CD4-positive, CD25-positive, alpha-beta regulatory T cell (primary cell): ENCODE measurements at regions not wholly inside any gene's neighbourhood (a gene's known extent, or its start where the extent isn't known, plus 50 kb on each side); places are given as distances from the start of the nearest gene placed in this dataset.

Experiments used
- ATAC-seq, 2 donors: fragments of 150-1000 bp; cut with Tn5 transposase; one replicate each; pipeline ENCODE4 v1.10.0; 2021; ENCODE audit warnings: low read depth in 2 of 2, moderate number of reproducible peaks in 2 of 2, moderate library complexity in 1 of 2
- DNase-seq, 3 donors: peaks; one replicate each; pipeline versions ENCODE4 v3.0.0 to v3.0.0-alpha.2; 2012 to 2022; ENCODE audit warnings: mixed read lengths in 1 of 3
- H3K27ac ChIP-seq: one replicate; pipeline ENCODE4 v1.7.0; 2013; ENCODE audit warnings: mild to moderate bottlenecking, low read length; ENCODE audit not compliant: insufficient read depth, poor library complexity, severe bottlenecking
- H3K27me3 ChIP-seq: one replicate; pipeline ENCODE4 v1.7.0; 2013; ENCODE audit warnings: low read length; ENCODE audit not compliant: control insufficient read depth, insufficient read depth
- H3K36me3 ChIP-seq: one replicate; pipeline ENCODE4 v1.7.0; 2013; ENCODE audit warnings: mild to moderate bottlenecking, low read length, moderate library complexity; ENCODE audit not compliant: control insufficient read depth, insufficient read depth
- H3K4me1 ChIP-seq: 2 replicates; pipeline ENCODE4 v1.7.0; 2013; ENCODE audit warnings: mild to moderate bottlenecking, low read length; ENCODE audit not compliant: insufficient read depth, control insufficient read depth, poor library complexity, severe bottlenecking
- H3K4me3 ChIP-seq: one replicate; pipeline ENCODE4 v1.7.0; 2013; ENCODE audit warnings: low read depth, mild to moderate bottlenecking, low read length, moderate library complexity
- H3K9me3 ChIP-seq, 2 experiments: 1 replicate in 1 of 2; 2 replicates in 1 of 2; pipeline ENCODE4 v1.7.0; 2013; ENCODE audit warnings: low read length in 2 of 2, mild to moderate bottlenecking in 1 of 2, moderate library complexity in 1 of 2; ENCODE audit not compliant: control insufficient read depth in 2 of 2
- H3K27ac Mint-ChIP-seq, 3 donors: one replicate each; pipeline ENCODE4 v1.8.0; 2020 to 2022; ENCODE audit warnings: mild to moderate bottlenecking in 3 of 3, mixed read lengths in 3 of 3, moderate library complexity in 2 of 3
- H3K27me3 Mint-ChIP-seq: one replicate; pipeline ENCODE4 v1.8.0; 2022; ENCODE audit warnings: mild to moderate bottlenecking, mixed read lengths
- H3K36me3 Mint-ChIP-seq: one replicate; pipeline ENCODE4 v1.8.0; 2020; ENCODE audit warnings: mixed read lengths
- H3K4me1 Mint-ChIP-seq, 4 donors: one replicate each; pipeline ENCODE4 v1.8.0; 2020 to 2022; ENCODE audit warnings: mixed read lengths in 4 of 4, mild to moderate bottlenecking in 1 of 4
- H3K4me3 Mint-ChIP-seq, 4 donors: one replicate each; pipeline ENCODE4 v1.8.0; 2020 to 2022; ENCODE audit warnings: mild to moderate bottlenecking in 4 of 4, mixed read lengths in 4 of 4, moderate library complexity in 3 of 4
- H3K9me3 Mint-ChIP-seq, 7 donors: one replicate each; pipeline ENCODE4 v1.8.0; 2020 to 2022; ENCODE audit warnings: mixed read lengths in 7 of 7, mild to moderate bottlenecking in 3 of 7, moderate library complexity in 2 of 7

GRCh38 chr4:159828687-159829086 is 725.8 kb downstream of the RAPGEF2 start:
- Mint-ChIP-seq H3K27me3 (no peaks in the 10 kb centered on the region), H3K36me3 (no peaks in the 10 kb centered on the region)

GRCh38 chr4:159829184-159829583 is 726.3 kb downstream of the RAPGEF2 start:
- no peak overlapping the region for H3K4me3 ChIP-seq
- H3K9me3 ChIP-seq = peaks cover 1 to 4% of the 10 kb centered on the region in 2 experiments
- H3K36me3 ChIP-seq = no peaks in the 10 kb centered on the region
- H3K4me3 Mint-ChIP-seq = no peak overlapping the region
- no peaks in the 10 kb centered on the region for H3K27me3 Mint-ChIP-seq
- no peaks in the 10 kb centered on the region for H3K27me3 ChIP-seq
- no peak overlapping the region for H3K27ac Mint-ChIP-seq
- no peaks in the 10 kb centered on the region for H3K4me1 ChIP-seq
- DNase-seq (no peak), ATAC-seq (no peak)
- no peaks in the 10 kb centered on the region for H3K36me3 Mint-ChIP-seq
- peaks cover 3 to 19% (median 6%) of the 10 kb centered on the region in 7 donors for H3K9me3 Mint-ChIP-seq
- H3K27ac ChIP-seq = no peak overlapping the region
- no peaks in the 10 kb centered on the region for H3K4me1 Mint-ChIP-seq

More at GRCh38 chr4:159828687-159829086, 725.8 kb downstream of the RAPGEF2 start:
- no peaks in the 10 kb centered on the region for H3K27me3 ChIP-seq
- H3K4me3 Mint-ChIP-seq = no peak overlapping the region
- H3K4me1 Mint-ChIP-seq = no peaks in the 10 kb centered on the region
- no peak overlapping the region for H3K27ac ChIP-seq
- H3K27ac Mint-ChIP-seq = no peak overlapping the region
- peaks cover 3 to 19% (median 4%) of the 10 kb centered on the region in 7 donors for H3K9me3 Mint-ChIP-seq
- no peaks in the 10 kb centered on the region for H3K4me1 ChIP-seq
- H3K4me3 ChIP-seq = no peak overlapping the region
- H3K9me3 ChIP-seq = peaks cover 1 to 4% of the 10 kb centered on the region in 2 experiments
- DNase-seq (no peak), ATAC-seq (no peak)
- H3K36me3 ChIP-seq = no peaks in the 10 kb centered on the region

- no peak overlapping the region for H3K27ac Mint-ChIP-seq
- H3K4me3 Mint-ChIP-seq = no peak overlapping the region
- no peaks in the 10 kb centered on the region for H3K4me1 Mint-ChIP-seq
- no peak for ATAC-seq
- Histone ChIP-seq H3K4me1 (no peaks in the 10 kb centered on the region), H3K27me3 (no peaks in the 10 kb centered on the region), H3K9me3 (peaks cover 0 to 1% of the 10 kb centered on the region in 2 experiments), H3K4me3 (no peak overlapping the region), H3K36me3 (no peaks in the 10 kb centered on the region), H3K27ac (no peak overlapping the region)
- peaks cover 3 to 9% (median 6%) of the 10 kb centered on the region in 7 donors for H3K9me3 Mint-ChIP-seq
- no peaks in the 10 kb centered on the region for H3K36me3 Mint-ChIP-seq
- H3K27me3 Mint-ChIP-seq = no peaks in the 10 kb centered on the region
- no peak for DNase-seq
Measured at GRCh38 chr4:159837071-159837470, 734.2 kb downstream of the RAPGEF2 start.

GRCh38 chr4:159855731-159856130 is 752.9 kb downstream of the RAPGEF2 start:
- H3K36me3 ChIP-seq = no peaks in the 10 kb centered on the region
- ATAC-seq (no peak), DNase-seq (no peak)
- H3K27ac ChIP-seq = no peak overlapping the region
- Mint-ChIP-seq H3K4me3 (no peak overlapping the region), H3K27me3 (no peaks in the 10 kb centered on the region), H3K36me3 (no peaks in the 10 kb centered on the region), H3K27ac (no peak overlapping the region), H3K4me1 (no peaks in the 10 kb centered on the region), H3K9me3 (peaks cover 0 to 7% (median 3%) of the 10 kb centered on the region in 7 donors)
- H3K4me1 ChIP-seq = no peaks in the 10 kb centered on the region
- H3K4me3 ChIP-seq = no peak overlapping the region
- H3K27me3 ChIP-seq = no peaks in the 10 kb centered on the region
- H3K9me3 ChIP-seq = no peaks in the 10 kb centered on the region

GRCh38 chr4:159856451-159856850 is 753.6 kb downstream of the RAPGEF2 start:
- DNase-seq = no peak
- H3K4me1 Mint-ChIP-seq = no peaks in the 10 kb centered on the region
- peaks cover 0 to 7% (median 3%) of the 10 kb centered on the region in 7 donors for H3K9me3 Mint-ChIP-seq
- Histone ChIP-seq H3K27me3 (no peaks in the 10 kb centered on the region), H3K36me3 (no peaks in the 10 kb centered on the region), H3K4me1 (no peaks in the 10 kb centered on the region), H3K9me3 (no peaks in the 10 kb centered on the region), H3K4me3 (no peak overlapping the region), H3K27ac (no peak overlapping the region)
- no peaks in the 10 kb centered on the region for H3K27me3 Mint-ChIP-seq
- ATAC-seq = no peak
- no peak overlapping the region for H3K4me3 Mint-ChIP-seq
- no peaks in the 10 kb centered on the region for H3K36me3 Mint-ChIP-seq
- no peak overlapping the region for H3K27ac Mint-ChIP-seq

GRCh38 chr4:159859656-159860148 is 756.8 kb downstream of the RAPGEF2 start:
- Histone ChIP-seq H3K27me3 (no peaks in the 10 kb centered on the region), H3K36me3 (no peaks in the 10 kb centered on the region), H3K4me1 (no peaks in the 10 kb centered on the region), H3K9me3 (no peaks in the 10 kb centered on the region), H3K27ac (no peak overlapping the region), H3K4me3 (no peak overlapping the region)
- H3K27me3 Mint-ChIP-seq = no peaks in the 10 kb centered on the region
- DNase-seq (no peak), ATAC-seq (no peak)
- no peaks in the 10 kb centered on the region for H3K4me1 Mint-ChIP-seq
- no peak overlapping the region for H3K4me3 Mint-ChIP-seq
- H3K27ac Mint-ChIP-seq = no peak overlapping the region
- peaks cover 0 to 4% (median 3%) of the 10 kb centered on the region in 7 donors for H3K9me3 Mint-ChIP-seq
- H3K36me3 Mint-ChIP-seq = no peaks in the 10 kb centered on the region

GRCh38 chr4:159860945-159861344 is 758.1 kb downstream of the RAPGEF2 start:
- H3K27me3 Mint-ChIP-seq = no peaks in the 10 kb centered on the region
- no peak overlapping the region for H3K4me3 Mint-ChIP-seq
- no peaks in the 10 kb centered on the region for H3K4me1 Mint-ChIP-seq
- no peaks in the 10 kb centered on the region for H3K36me3 ChIP-seq
- no peak overlapping the region for H3K4me3 ChIP-seq
- ATAC-seq (no peak), DNase-seq (no peak)
- H3K27ac ChIP-seq = no peak overlapping the region
- no peaks in the 10 kb centered on the region for H3K4me1 ChIP-seq
- no peaks in the 10 kb centered on the region for H3K9me3 ChIP-seq
- H3K9me3 Mint-ChIP-seq = peaks cover 1 to 4% (median 4%) of the 10 kb centered on the region in 7 donors
- H3K27me3 ChIP-seq = no peaks in the 10 kb centered on the region
- H3K36me3 Mint-ChIP-seq = no peaks in the 10 kb centered on the region
- H3K27ac Mint-ChIP-seq = peak overlapping the region in 1 of 3 donors; percentile 26

- Mint-ChIP-seq H3K4me1 (no peaks in the 10 kb centered on the region), H3K27me3 (no peaks in the 10 kb centered on the region), H3K36me3 (no peaks in the 10 kb centered on the region), H3K9me3 (peaks cover 0 to 9% (median 4%) of the 10 kb centered on the region in 7 donors), H3K4me3 (no peak overlapping the region), H3K27ac (no peak overlapping the region)
- no peak overlapping the region for H3K4me3 ChIP-seq
- H3K4me1 ChIP-seq = no peaks in the 10 kb centered on the region
- H3K9me3 ChIP-seq = no peaks in the 10 kb centered on the region
- no peak for ATAC-seq
- no peak for DNase-seq
- H3K27me3 ChIP-seq = no peaks in the 10 kb centered on the region
- H3K27ac ChIP-seq = no peak overlapping the region
- H3K36me3 ChIP-seq = no peaks in the 10 kb centered on the region
Measured at GRCh38 chr4:159864337-159864736, 761.5 kb downstream of the RAPGEF2 start.
